Limb (tissue), 2 donors: ENCODE measurements at regions not wholly inside any gene's neighbourhood (a gene's known extent, or its start where the extent isn't known, plus 50 kb on each side); places are given as distances from the start of the nearest gene placed in this dataset.

ENCODE experiments used
- DNase-seq, 2 donors: peaks; one replicate each; pipeline ENCODE4 v3.0.0-alpha.2; 2016; ENCODE audit errors: extremely low spot score in 2 of 2

DNA sequence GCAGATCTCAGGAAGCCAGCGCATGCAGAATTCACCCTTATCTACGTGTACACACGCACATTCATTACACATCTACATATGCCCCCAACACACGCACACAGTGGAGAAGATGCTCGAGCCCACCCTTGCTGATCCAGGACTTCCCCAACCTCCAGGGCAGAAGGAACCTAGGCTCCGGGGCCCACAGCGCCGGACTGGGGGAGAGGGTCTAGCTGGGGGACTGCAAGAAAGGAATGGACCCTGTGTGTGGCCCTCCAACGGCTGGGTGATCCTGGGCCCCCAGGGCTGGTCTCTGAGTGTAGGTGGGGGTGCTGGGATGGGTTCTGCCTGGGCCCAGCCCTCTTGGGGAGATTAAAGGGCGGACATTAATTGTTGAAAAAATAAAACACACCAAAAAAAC is 128.1 kb upstream of the C14orf180 start:
- DNase-seq: no peak

DNA sequence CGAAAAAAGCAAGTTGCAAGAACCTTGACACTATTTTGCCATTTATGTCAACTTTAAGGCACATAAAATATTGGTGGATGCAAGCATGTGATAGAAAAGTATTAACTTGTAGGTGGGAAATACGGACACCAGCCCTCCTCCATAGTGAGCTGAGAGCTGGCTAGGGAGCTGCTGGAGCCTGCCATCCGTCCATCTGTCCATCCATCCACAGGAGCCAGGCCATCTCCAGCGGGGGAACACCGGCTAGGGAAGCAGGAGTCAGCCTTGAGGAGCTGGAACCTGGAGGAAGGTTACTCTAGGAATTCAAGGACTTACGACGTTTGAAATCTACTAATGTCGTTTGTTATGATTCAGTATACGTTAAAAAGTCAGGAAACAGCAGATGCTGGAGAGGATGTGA is 120.7 kb upstream of the C14orf180 start:
- no peak for DNase-seq

DNA sequence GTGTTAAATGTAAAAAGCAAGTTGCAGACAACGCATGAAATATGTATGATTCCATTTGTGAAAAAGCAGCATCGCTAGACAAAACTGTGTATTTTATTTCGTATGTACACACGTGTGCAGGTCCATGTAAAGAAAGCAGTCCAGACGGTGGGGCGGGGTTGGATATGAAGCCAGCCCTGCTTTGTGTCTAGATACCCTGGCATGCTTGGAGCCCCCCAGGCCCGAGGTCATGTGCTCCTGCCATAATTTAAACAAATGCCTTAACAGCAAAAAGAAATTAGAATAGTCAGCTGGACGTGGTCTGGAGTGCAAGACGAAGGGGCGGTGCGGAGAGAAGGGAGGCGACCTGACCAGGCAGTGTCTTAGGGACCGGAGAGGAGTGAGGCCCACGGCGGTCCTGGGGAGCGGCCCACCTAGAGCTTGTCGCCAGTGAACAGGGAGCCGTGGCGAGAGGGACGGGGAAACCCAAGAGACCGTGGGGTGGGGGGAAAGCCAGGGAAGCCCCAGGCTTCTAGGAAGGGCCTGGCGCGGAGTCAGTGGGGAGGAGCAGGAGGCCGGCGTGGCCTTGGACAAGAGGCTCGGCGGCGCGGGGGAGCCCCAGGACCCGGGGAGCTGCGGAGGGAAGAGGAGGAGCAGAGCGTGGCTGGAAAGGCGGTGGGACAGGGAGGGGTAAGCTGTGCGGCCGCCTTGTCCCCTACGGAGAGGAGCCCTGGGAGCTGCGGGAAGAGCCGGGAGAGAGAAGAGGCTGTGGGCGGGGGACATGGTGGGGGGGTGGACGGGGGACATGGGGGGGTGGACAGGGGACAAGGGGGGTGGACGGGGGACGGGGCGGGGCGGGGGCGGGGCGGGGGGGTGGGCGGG is 118.5 kb upstream of the C14orf180 start:
- peak; percentile 12 to 68 for DNase-seq

DNA sequence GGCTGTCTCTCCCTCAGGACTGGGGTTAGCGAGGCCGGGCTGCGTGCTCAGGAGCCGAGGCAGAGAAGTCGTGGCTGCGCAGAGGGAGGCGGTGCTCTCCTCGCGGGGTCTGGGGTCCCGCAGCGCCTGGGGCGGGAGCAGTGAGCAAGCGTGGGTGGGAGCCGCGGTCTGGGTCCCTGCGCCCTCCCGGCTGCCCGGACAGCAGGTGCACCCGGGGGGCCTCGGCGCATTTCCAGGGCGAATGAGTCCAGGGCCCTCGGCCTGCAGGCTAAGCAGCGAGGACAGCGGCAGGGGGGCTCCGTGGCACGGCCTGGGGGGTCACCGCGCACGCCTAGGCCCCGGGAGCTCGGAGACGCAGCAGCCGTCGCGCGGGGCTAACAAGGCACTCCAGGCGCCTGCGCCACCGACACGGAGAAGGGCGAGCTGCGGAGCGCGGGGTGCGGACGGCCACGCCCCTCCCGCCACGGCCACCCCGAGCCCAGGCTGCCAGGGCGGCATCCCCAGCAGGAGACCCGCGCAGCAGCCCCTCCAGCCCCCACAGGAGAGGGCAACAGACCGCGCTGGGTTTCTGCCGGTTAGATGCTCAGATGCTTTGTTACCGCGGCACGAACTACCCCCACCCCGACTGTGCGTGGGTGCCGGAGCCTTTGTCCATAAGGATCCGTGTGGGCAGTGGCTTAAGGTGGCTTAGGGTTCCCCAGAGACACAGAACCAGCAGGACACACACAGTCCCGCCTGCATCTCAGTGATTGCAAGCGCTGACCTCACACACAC is 117.7 kb upstream of the C14orf180 start:
- no peak for DNase-seq

DNA sequence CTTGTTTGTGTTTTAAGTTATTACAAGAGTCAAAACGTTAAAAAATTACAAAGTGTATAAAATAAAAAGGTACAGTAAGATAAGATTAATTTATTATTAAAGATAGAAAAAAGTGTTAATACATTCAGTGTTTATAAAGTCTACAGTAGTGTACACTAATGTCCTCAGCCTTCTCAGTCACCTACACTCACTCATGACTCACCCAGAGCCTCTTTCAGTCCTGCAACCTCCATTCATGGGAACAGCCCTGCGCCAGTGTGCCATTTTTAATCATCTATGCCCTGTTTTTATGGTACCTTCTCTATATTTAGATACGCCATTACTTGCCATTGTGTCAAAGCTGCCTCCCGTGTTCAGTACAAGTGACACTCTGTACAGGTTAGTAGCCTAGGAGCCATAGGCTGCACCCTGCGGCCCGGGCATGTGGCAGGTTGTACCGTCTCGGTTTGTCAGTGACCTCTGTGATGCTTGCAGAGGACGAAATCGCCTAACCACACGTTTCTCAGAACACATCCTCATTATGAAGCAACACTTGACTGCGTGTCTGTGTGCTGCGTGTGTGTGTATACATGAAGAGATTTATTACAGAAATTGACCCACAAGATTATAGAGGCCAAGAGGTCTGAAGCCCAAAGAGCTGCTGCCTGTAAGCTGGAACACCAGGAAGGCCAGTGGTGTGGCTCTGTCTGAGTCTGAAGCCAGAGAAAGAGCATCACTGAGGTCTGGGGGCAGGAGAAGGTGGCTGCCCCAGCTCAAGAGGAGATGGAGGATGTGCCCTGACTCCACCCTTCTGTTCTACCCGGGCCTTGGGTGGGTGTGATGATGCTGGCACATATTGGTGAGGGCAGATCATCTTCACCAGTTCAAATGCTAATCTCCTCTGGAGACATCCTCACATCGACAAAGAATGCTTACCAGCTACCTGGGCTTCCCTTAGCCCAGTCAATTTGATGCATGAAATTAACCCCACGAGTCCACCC is 116.6 kb upstream of the C14orf180 start:
- DNase-seq: no peak

DNA sequence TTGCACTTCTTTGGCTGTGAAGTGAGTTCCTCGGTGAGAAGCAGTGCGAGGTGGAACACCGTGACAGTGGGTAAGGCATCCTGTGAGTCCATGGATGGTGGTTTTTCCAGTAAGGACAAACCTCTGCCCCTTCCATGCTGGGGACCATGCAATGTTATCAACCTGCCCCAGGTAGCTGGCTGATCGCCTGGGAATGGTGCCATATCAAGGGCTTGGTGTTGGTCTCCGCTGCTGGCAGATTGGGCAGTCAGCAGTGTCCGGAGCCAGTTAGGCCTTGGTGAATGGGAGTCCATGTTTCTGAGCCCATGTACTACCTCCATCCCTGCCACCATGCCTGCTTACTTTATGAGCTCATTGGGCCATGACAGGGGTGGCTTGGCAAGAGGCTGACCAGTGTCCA is 114.7 kb upstream of the C14orf180 start:
- no peak for DNase-seq

DNA sequence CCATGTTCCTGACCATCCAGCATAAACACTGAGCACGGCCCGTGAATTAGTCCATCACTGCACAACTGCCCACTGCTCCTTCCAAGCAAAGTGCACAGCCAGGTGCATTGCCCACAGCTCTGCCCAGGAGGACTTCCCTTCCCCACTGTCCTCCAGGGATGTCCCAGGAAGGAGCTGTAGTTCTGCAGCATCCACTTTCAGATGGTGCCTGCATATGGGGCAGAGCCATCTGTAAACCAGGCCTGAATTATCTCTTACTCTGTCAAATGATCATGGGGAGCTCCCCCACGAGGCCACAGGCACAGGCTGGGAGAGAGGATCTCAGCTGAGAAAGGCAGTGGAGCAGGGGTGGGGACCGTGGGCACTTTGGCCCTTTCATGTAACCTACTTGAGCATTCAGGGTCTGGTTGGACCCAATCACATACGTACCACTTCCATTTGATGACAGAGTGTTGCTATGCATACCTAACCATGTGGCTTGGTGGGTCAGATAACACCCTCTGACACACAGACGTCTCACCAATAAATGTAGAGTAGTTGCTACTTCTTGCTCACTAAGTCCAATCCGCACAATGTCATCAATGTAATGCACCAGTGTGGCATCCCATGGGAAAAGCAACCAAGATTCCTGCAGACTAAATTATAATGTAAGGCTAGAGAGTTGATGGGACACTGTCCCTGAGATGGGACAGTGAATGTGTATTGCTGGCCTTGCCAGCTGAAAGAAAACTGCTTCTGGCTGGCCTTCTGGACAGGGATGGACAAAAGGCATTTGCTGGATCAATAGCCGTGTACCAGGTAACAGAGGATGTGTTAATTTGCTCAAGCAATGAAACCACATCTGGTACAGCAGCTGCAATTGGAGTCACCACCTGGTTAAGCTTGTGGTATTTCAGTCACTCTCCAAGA is 113.8 kb upstream of the C14orf180 start:
- DNase-seq: no peak

DNA sequence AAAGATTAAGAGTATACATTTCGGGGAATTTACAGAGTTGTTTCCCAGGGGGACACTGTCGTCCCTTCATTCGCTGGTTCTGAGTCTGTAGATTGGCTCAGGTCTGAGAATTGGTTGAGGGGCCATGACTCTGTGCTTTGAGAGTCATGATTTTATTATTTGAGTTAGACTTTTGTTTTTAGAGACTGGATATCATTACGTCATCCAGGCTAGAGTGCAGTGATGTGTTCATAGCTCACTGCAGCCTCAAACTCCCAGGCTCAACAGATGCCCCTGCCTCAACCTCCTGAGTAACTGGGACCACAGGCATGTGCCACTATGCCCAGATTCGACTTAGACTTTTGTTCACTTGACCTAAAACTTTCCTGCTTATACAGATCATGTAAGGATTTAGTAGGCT is 112.3 kb upstream of the C14orf180 start:
- DNase-seq: no peak

DNA sequence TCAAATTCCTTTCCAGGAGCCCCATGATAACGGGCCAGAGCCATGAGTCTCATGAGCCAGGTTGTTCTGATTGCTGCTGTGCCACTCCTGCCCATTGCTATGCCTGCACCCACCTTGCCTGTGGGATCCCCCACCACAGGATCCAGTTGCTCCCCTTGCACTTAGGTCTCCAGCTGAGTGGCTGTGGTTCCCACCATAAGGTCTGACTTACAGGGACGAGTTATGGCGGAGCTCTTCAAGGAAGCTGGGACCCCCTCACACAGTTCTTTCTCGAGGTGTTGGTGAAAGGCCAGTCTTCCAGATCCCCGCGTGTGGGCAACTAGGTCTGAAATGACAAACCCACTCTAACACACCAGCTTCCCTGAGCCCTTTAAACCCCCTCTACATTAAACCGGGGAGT is 111.9 kb upstream of the C14orf180 start:
- DNase-seq: no peak

DNA sequence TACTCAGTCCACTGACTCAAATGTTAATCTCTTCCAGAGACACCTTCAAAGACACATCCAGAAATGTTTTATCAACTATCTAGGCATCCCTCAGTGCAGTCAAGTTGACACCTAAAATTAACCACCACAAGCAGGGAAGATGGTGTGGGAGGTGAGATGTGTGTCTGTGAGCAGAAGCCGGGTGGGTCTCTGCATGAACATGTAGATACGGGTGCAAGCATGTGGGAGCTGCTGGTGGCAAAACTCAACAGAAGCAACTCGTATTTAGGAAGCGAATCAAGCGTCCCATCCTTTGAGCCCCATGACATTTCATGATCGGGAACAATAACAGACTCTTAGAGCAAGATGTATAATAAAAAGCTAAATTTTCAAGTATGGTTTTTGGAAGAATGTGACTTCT is 110.0 kb upstream of the C14orf180 start:
- DNase-seq: no peak

DNA sequence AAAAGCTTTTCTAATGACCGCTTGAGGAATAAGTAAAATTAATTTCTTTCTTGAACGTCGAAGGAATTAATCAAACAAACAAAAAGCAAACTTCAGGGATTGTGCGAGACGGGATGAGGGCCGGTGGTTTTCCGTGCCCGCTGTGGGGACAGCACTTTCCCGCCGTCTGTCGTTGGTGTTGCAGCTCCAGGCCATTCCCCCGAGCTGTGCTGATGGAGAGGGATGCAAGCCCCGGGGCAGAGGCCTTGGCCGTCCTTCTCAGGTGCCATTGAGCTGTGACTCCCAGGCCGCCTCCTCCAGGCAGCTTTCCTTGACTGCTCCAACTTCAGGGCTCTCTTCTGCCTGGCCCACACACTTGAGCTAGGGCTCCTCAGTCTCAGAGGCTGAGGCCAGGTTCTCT is 109.0 kb upstream of the C14orf180 start:
- DNase-seq: no peak

DNA sequence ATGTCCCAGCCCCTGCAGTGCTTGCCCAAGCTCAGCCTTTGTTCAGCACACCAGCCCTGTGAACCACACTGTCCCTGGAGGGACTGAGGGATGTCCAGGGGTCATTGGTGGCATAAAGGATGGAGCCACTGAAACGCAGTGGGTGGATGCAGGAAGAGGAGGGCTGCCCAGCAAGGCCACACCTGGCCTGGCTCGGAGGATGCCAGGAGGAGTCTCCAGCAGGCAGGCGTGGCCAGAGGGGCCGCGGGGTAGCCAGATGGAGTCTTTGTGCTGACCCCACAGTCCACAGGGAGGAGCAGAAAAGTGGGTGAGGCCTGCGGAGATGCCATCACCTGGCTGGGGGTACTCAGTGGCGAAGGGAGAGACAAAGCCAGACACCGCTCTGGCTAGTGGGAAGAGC is 108.5 kb upstream of the C14orf180 start:
- no peak for DNase-seq

DNA sequence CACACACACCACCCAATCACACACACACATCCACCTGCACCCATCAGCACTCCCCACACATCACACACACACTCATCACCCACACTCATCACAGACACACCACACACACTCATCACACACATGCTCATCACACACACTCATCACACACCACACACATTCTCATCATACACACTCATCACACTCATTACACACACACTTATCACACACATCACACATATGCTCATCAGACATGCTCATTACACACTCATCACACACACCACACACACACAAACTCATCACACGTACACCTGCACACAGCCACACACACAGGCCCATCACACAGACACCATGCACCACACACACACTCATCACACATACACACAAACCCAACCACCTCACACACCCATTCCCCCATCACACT is 107.5 kb upstream of the C14orf180 start:
- DNase-seq: no peak

DNA sequence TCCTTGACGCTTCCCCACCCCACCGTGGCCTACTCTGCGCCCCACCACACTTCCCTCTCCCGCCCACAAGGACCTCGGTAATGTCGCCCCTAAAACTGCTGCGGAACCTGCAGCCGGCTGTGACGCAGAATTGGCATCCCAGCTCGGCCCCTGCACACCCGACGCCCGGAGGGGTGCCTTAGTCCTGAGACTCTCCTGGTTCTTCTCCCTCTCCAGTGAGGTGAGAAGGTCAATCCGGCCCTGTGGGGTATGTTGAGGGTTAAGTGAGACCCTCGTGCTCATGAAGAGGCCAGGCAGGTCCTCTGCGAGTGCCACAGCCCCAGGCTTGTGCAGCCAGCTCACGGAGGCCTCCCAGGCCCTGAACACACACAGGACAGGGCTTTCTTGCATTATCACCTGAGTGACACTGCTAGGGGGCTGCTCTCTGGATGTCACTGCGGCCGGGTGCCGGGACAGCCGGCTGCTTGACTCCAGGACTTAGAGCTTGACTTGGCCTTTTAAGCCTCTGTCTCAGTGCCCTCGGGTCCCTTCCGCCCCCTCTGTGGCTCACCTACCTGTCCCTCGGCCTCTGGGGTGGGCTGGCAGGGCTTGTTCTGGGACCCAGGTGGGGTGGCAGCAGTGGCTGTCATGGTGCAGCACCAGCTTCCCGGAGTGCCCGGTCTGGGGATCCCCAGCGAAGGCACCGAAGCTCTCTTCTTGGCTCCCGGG is 106.9 kb upstream of the C14orf180 start:
- DNase-seq: no peak

DNA sequence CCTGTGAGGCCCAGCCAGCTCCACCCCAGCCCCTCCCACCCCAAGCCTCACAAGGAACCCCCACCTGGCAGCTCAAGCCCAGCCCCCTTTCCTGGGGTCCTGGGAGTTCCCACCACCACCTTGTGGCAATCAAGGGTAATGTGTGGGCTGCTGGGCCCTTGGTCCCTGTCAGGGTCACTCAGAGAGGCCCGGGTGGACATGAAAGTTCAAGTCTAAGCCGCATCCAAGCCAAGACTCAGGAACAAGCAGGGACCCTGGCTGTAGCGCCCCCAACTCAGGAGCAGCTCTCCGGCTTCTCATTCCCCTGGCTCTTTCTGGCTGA is 106.4 kb upstream of the C14orf180 start:
- no peak for DNase-seq

DNA sequence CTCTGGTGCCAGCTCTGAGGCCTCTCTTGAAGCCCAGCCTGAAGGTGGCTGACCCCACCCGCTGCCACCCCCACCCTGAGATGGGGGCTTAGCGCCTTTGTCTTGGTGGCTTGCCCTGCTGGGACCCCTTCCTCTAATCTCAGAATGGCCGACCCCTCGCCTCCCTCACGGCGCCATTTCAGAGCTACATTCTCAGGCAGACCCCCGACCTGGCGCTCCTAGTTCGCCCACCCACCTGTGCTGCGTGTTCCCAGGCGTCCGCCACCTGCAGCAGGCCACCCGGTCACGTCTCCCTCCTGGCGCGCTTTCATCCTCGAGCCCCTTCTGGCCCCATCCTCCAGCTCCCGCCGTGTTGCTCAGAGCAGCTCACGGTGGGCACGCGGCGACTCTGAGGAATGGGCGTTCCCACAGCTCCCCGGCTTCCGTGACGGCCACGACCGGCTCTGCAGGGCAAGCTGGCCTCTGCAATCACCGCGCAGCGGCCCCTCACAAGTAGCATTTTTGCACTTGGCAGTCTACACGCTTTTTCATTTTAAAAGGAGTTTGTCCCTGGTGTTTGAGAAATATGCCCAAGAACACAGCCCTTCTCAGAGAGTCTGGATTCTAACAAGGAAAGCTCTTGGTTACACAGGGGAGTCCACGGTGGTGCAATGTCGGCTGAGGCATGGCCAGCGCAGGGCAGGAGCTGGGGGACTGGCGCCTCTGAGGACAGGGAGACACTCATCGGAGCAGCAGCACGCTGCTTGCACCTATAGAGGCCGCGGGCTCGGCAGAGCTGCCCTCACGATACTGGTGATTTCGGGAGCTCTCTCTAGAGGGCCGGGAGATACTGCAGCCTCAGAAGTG is 105.7 kb upstream of the C14orf180 start:
- no peak for DNase-seq

DNA sequence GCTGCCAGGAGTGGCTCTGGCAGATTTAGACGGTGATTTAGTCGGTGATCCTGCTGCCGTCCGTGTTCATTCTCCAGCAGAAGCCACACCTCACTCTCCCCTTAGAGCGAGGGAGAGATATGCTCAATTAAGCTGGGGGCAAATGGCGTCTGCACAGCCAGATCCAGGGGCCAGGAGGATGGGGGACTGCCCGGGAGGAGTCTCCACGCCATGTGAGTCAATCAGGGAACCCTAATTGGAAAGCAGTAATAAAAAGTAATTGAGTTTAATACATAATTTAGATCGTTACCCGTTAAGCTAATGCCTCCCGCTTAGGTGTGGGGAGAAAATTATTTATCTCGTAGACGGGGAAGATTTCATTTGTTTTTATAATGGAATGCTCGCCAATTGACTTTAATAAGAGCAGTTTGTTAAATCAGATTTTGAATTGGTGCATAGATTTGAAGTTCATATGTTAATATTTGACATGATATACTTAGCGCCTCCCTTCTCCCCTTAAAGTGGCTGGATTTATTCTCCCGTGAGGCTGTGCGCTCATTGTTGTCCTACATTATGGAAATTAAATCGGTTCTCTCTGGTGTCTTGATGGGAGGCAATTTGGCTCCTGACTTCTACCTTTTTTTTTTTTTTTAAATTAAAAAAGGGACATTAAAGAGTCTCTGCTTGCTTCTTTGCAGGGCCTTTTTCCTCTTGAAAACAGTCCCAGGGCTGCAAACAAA is 104.9 kb upstream of the C14orf180 start:
- DNase-seq: no peak

DNA sequence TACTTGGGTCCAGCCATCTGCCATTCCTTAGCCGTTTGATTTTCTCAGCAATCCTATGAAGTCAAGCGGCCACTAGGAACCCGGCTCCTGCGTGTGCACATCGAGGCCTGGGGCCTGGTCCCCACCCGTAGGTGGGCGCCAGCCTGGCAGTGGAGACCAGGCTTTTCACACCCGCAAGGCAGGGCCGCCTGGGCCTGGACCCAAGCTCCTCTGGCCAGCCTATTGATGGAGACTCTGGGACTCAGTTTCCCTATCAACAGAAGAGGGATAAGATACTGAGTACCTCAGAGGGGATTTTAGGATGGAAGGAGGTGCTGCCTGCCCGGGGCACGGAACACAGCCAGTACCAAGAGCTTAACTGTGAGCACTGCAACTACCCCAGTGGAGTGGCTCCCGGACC is 104.3 kb upstream of the C14orf180 start:
- DNase-seq: no peak

DNA sequence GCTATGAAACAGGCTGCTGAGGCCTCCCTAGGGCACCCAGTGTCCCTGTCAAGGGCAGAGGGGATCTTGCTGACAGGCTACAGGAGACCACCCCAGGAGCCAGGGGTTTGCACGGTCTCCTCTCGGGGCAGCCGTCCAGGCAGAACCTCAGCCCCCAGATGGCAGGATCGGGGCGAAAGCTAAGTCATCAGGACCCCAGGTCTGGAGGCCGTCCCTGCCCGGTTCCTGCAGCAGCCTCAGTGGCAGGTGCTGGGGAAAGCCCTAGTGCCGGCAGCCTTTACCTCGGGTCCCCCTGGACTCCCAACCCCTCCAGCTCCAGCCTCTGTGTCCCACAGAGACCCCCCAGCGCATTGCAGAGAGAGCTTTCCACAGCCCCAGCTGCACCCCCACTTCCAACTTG is 103.8 kb upstream of the C14orf180 start:
- DNase-seq: no peak
